ENCODE measurements at regions not wholly inside any gene's neighbourhood (a gene's known extent, or its start where the extent isn't known, plus 50 kb on each side); places are given as distances from the start of the nearest gene placed in this dataset.

- Histone ChIP-seq H3K9me3 (ENCODE audit: control extremely low read depth in 1 of 3, control insufficient read depth in 2 of 3, insufficient read depth in 1 of 3, low read length in 2 of 3) (no peaks in the 10 kb centered on the region), H3K79me2 (ENCODE audit: control insufficient read depth, insufficient read depth, low read length) (no peaks in the 10 kb centered on the region), H3K36me3 (replicated peaks in 1 of 2; ENCODE audit: control extremely low read depth in 1 of 2, control insufficient read depth in 1 of 2, extremely low read depth in 1 of 2, insufficient read depth in 2 of 2, low read length in 1 of 2) (no peaks in the 10 kb centered on the region), H3K4me1 (ENCODE audit: control insufficient read depth in 2 of 2, insufficient read depth in 2 of 2, low read length in 2 of 2) (no peaks in the 10 kb centered on the region), H4K20me1 (ENCODE audit: control insufficient read depth, insufficient read depth, low read length, poor library complexity, severe bottlenecking) (no peaks in the 10 kb centered on the region), H3K4me2 (replicated peaks; ENCODE audit: low read depth, low read length, poor library complexity, severe bottlenecking) (no peak overlapping the region), H3K27ac (ENCODE audit: low read length in 2 of 2) (no peak overlapping the region), H3K27me3 (replicated peaks in 1 of 4; ENCODE audit: control extremely low read depth in 1 of 4, control insufficient read depth in 3 of 4, insufficient read depth in 4 of 4, low read length in 3 of 4) (no peaks in the 10 kb centered on the region), H3K9ac (ENCODE audit: low read length) (no peak overlapping the region), H3K4me3 (ENCODE audit: control extremely low read depth in 1 of 5, extremely low read depth in 1 of 5, insufficient read depth in 1 of 5, low read depth in 2 of 5, low read length in 4 of 5) (no peak overlapping the region), H2AFZ (ENCODE audit: insufficient read depth, low read depth, low read length, poor library complexity, severe bottlenecking) (no peak overlapping the region)
- intact Hi-C loops (cut with micrococcal nuclease), result no loop called here
- H3K9me3 Mint-ChIP-seq (ENCODE audit: insufficient read depth), result peaks cover 2% of the 10 kb centered on the region
- no peak for DNase-seq
- ChIA-PET POLR2A (no interaction called here), CTCF (no interaction called here)
- TF ChIP-seq EZH2 (IDR thresholded peaks at IDR 0.05; ENCODE audit: borderline replicate concordance, insufficient read depth, low read depth, low read length, poor library complexity, severe bottlenecking) (no peak), CTCF (IDR thresholded peaks at IDR 0.05) (no peak)
- no peak overlapping the region for H3K4me3 Mint-ChIP-seq
- no peak overlapping the region for H3K27ac Mint-ChIP-seq
- no peaks in the 10 kb centered on the region for H3K27me3 Mint-ChIP-seq
- ATAC-seq (ENCODE audit: low read depth), result no peak
- no peaks in the 10 kb centered on the region for H3K4me1 Mint-ChIP-seq
Measured at GRCh38 chr2:122866095-122866494, 1110.6 kb downstream of the TSN start.

DNA sequence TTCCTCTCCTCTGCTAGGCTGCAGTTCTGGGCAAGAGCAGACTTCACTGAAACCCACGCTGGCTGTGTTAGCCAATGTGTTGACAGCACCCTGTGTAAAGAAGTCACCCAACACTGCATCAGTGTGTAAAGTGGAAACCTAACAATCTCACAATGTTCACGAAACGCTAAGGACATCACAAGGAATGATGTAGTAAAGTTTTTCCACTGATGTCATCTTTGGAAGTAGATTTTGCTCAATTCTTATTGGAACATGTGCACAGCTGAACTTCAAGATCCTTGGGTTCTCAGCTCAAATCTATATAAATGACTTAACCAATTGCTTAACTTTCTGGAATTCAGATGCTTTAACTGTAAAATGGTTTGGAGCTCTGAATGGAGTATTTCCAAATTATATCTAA is 1112.5 kb downstream of the TSN start:
- no CpG with 5 or more reads among the region's 3 CpGs for WGBS (ENCODE audit: insufficient coverage)

More for the DNA sequence above, 1112.5 kb downstream of the TSN start:
- no peaks in the 10 kb centered on the region for H3K36me3 ChIP-seq (replicated peaks in 1 of 2; ENCODE audit: control extremely low read depth in 1 of 2, control insufficient read depth in 1 of 2, extremely low read depth in 1 of 2, insufficient read depth in 2 of 2, low read length in 1 of 2)
- no peaks in the 10 kb centered on the region for H3K27me3 Mint-ChIP-seq
- ChIA-PET CTCF (no interaction called here), POLR2A (no interaction called here)
- no peak overlapping the region for H3K4me2 ChIP-seq (replicated peaks; ENCODE audit: low read depth, low read length, poor library complexity, severe bottlenecking)
- H3K9ac ChIP-seq (ENCODE audit: low read length), result no peak overlapping the region
- no peak overlapping the region for H3K4me3 Mint-ChIP-seq
- no peak for ATAC-seq (ENCODE audit: low read depth)
- H4K20me1 ChIP-seq (ENCODE audit: control insufficient read depth, insufficient read depth, low read length, poor library complexity, severe bottlenecking), result no peaks in the 10 kb centered on the region
- H3K4me1 ChIP-seq (ENCODE audit: control insufficient read depth in 2 of 2, insufficient read depth in 2 of 2, low read length in 2 of 2), result no peaks in the 10 kb centered on the region
- no peak overlapping the region for H3K27ac Mint-ChIP-seq
- TF ChIP-seq EZH2 (IDR thresholded peaks at IDR 0.05; ENCODE audit: borderline replicate concordance, insufficient read depth, low read depth, low read length, poor library complexity, severe bottlenecking), result no peak
- no peak for TF ChIP-seq CTCF (IDR thresholded peaks at IDR 0.05)
- peaks cover 2% of the 10 kb centered on the region for H3K9me3 Mint-ChIP-seq (ENCODE audit: insufficient read depth)
- H3K27me3 ChIP-seq (replicated peaks in 1 of 4; ENCODE audit: control extremely low read depth in 1 of 4, control insufficient read depth in 3 of 4, insufficient read depth in 4 of 4, low read length in 3 of 4), result no peaks in the 10 kb centered on the region
- no peaks in the 10 kb centered on the region for H3K4me1 Mint-ChIP-seq
- H3K9me3 ChIP-seq (ENCODE audit: control extremely low read depth in 1 of 3, control insufficient read depth in 2 of 3, insufficient read depth in 1 of 3, low read length in 2 of 3), result no peaks in the 10 kb centered on the region
- no peaks in the 10 kb centered on the region for H3K79me2 ChIP-seq (ENCODE audit: control insufficient read depth, insufficient read depth, low read length)
- H2AFZ ChIP-seq (ENCODE audit: insufficient read depth, low read depth, low read length, poor library complexity, severe bottlenecking), result no peak overlapping the region
- H3K4me3 ChIP-seq (ENCODE audit: control extremely low read depth in 1 of 5, extremely low read depth in 1 of 5, insufficient read depth in 1 of 5, low read depth in 2 of 5, low read length in 4 of 5), result no peak overlapping the region
- intact Hi-C loops (cut with micrococcal nuclease), result no loop called here
- DNase-seq, result no peak
- H3K27ac ChIP-seq (ENCODE audit: low read length in 2 of 2), result no peak overlapping the region
